22Rv1 (cell line): ENCODE measurements at regions not wholly inside any gene's neighbourhood (a gene's known extent, or its start where the extent isn't known, plus 50 kb on each side); places are given as distances from the start of the nearest gene placed in this dataset.
A peak's percentile ranks its signal among the peaks of the same experiment; 100 is the strongest.

Source experiments
- H3K27ac ChIP-seq: fragments of 450-650 bp; 2 replicates; pipeline ENCODE4 v1.5.1; 2017
- ZFX ChIP-seq: fragments of 450-650 bp; IDR thresholded peaks from 2 replicates; pipeline ENCODE4 v1.6.1; 2017; ENCODE audit warnings: antibody characterized with exemption, borderline replicate concordance
- TF ChIP-seq, protein P1 (sequence below): fragments of 450-650 bp; IDR thresholded peaks from 2 replicates; pipeline ENCODE4 v1.5.1; 2017; ENCODE audit warnings: mild to moderate bottlenecking

DNA sequence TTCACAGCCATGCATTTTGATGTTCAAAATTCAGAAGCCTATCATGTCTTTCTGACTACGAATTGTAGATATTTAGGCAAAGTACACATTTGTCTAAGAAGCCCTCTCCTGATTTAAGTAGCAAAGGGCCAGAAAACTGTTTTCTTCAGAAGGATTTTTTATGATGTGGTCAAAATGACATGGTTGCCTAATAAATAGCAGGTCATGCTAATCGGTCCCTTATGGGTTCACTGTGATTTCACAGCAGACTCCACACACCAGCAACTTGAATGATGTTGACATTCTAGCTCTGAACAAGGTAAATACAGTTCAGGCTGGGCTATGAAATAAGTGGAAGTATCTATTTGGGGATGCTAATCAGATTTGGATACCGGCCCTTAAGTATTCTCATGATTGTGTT, 178.7 kb upstream of the DPYD start:
- TF ChIP-seq ZFX: no peak
- TF ChIP-seq, protein P1, sequence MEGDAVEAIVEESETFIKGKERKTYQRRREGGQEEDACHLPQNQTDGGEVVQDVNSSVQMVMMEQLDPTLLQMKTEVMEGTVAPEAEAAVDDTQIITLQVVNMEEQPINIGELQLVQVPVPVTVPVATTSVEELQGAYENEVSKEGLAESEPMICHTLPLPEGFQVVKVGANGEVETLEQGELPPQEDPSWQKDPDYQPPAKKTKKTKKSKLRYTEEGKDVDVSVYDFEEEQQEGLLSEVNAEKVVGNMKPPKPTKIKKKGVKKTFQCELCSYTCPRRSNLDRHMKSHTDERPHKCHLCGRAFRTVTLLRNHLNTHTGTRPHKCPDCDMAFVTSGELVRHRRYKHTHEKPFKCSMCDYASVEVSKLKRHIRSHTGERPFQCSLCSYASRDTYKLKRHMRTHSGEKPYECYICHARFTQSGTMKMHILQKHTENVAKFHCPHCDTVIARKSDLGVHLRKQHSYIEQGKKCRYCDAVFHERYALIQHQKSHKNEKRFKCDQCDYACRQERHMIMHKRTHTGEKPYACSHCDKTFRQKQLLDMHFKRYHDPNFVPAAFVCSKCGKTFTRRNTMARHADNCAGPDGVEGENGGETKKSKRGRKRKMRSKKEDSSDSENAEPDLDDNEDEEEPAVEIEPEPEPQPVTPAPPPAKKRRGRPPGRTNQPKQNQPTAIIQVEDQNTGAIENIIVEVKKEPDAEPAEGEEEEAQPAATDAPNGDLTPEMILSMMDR: no peak
- H3K27ac ChIP-seq: no peak overlapping the region

DNA sequence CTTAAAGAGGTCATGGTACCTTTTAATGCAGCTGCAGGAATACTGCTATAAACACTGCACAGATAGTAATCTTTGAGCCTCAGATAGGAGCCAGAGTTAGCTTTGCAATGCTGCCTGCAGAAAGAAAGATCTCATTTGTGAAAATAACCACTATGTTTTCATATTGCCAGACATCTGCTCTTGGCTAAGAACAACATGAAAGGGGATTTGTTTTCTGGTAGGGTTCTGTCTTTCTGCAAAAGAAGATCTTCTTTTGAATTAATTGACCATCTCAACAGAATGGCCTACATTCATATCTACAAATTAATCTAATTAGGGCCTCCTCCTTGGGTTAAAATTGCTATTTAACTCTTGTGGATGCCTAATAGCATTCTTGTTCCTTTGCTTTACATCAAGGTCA, 177.6 kb upstream of the DPYD start:
- no peak for TF ChIP-seq ZFX
- TF ChIP-seq, protein P1: no peak
- no peak overlapping the region for H3K27ac ChIP-seq

DNA sequence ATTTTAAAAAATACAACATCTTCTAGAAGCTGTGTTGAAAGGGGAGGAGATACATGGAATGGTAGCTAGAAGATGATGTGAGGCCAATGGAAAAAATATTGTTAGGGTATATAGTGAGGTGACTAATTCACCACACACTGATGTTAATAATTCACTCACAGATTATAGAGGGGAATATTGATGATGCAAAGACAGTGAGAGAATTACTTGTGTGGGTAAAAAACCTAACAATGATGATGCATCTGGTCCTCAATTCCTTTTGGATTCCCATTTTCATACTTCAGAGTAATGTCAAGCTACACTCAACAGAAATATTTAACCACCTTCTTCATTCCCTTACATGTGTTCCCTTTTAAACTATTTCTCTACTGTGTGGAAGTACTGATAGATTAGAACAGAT, 169.5 kb upstream of the DPYD start:
- TF ChIP-seq, protein P1: no peak
- TF ChIP-seq ZFX: no peak
- H3K27ac ChIP-seq: no peak overlapping the region

DNA sequence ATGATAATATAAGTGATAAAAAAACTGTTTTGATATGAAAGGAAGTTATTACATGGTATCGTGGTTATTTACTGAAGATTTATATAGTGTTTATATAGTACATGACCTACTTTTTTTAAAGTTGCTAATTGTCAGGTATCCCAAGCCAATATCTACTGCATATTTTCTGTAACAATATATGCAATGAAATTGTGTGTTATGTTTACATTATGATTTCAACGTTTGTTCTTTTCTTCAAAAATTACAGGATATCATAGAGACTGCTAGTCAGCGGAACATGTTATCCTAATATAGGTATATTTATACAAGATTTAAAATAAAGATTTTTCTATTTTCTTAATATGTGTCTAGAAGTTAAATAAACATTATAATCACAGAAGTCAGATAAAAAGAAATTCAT, 167.5 kb upstream of the DPYD start:
- no peak for TF ChIP-seq ZFX
- TF ChIP-seq, protein P1: no peak
- H3K27ac ChIP-seq: peak overlapping the region; percentile 21

DNA sequence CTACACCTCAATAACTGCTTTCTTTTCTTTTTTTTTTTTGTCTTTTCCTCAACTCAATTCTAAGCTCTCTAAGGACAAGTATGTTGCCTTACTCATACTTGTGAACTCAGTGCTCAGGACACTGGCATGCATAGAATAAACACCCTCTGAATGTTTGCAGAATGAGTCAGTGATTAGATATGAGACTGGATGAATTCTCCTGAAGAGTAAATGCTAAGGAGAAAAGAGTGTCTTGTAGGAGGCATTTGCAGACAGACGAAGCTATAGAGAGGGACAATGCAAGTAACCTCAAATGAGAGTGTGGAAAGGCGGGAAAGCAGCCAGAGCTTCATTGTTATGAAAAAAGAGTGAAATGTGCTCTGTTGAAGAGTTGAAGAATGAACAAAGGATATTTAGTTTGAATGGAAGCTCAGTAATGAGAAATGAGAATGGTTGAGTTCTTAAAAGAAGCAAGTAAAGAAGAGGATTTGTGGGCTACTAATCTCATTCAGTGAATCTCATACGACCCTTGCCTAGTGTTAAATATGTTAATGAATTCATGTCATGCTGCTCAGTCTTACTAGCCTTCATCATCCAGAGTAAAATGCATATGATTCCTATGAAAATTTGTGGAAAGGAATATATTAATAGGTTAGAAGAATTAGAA, 166.1 kb upstream of the DPYD start:
- TF ChIP-seq ZFX: no peak
- TF ChIP-seq, protein P1: no peak
- peak overlapping the region; percentile 21 for H3K27ac ChIP-seq

DNA sequence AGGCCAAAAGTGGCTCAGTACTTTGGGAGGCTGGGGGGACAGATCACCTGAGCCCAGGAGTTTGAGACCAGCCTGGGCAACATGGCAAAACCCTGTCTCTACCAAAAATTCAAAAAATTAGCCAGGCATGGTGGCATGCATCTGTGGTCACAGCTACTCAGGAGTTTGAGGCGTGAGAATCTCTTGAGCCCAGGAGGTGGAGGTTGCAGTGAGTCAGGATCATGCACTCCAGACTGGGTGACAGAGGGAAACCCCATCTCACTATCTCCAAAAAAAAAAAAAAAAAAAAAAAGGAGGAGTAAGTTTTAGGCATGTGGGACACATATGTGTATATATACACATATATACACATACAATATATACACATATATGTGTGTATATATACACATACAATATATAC, 165.3 kb upstream of the DPYD start:
- TF ChIP-seq, protein P1: no peak
- TF ChIP-seq ZFX: no peak
- no peak overlapping the region for H3K27ac ChIP-seq

DNA sequence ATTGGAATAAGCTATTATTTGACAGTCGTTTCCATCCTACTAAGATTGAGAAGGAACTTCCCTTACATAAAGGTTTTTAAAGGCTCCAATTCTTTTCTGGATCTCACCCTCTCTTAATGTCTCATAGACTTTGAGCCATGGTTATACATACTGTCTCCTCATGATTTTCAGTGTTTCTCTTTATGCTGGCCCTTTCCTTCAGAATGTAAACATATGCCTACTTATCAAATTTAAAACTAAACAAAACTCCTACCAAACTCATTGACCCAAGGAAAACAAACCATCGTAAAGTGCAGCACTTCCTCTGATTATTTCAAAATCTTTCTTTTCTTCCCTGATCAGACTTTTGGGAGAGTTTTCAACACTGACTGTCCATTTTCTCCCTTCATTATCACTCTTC, 163.4 kb upstream of the DPYD start:
- no peak for TF ChIP-seq ZFX
- TF ChIP-seq, protein P1: no peak
- H3K27ac ChIP-seq: no peak overlapping the region
